Spleen (tissue), 11 donors: ENCODE measurements at regions not wholly inside any gene's neighbourhood (a gene's known extent, or its start where the extent isn't known, plus 50 kb on each side); places are given as distances from the start of the nearest gene placed in this dataset.

Experiments used
- DNase-seq: peaks from one replicate; pipeline ENCODE4 v3.0.0-alpha.2; 2020
- H3K27ac ChIP-seq, 8 donors: fragments of 200-600 bp; sonication (generic) in 7 of 8; 1 replicate in 4 of 8; 2 replicates in 4 of 8; pipeline versions ENCODE4 v1.5.0 to v1.8.0; 2016 to 2021; ENCODE audit warnings: inconsistent platforms in 4 of 8, mild to moderate bottlenecking in 4 of 8, moderate library complexity in 1 of 8
- H3K27me3 ChIP-seq, 7 donors: fragments of 200-600 bp; sonication (generic) in 6 of 7; replicated peaks in 1 of 7; 1 replicate in 4 of 7; 2 replicates in 3 of 7; pipeline versions ENCODE4 v1.5.0 to v1.8.0; 2016 to 2021; ENCODE audit warnings: inconsistent platforms in 3 of 7, mild to moderate bottlenecking in 1 of 7
- H3K36me3 ChIP-seq, 6 donors: fragments of 200-600 bp; sonication (generic) in 5 of 6; 1 replicate in 4 of 6; 2 replicates in 2 of 6; pipeline versions ENCODE4 v1.5.0 to v1.8.0; 2016 to 2021; ENCODE audit warnings: inconsistent platforms in 2 of 6
- H3K4me1 ChIP-seq, 6 donors: fragments of 200-600 bp; sonication (generic) in 5 of 6; 1 replicate in 3 of 6; 2 replicates in 3 of 6; pipeline versions ENCODE4 v1.5.0 to v1.8.0; 2016 to 2021; ENCODE audit warnings: inconsistent platforms in 3 of 6
- H3K4me3 ChIP-seq, 8 donors: fragments of 200-600 bp; sonication (generic) in 7 of 8; 1 replicate in 4 of 8; 2 replicates in 4 of 8; pipeline versions ENCODE4 v1.5.0 to v1.8.0; 2016 to 2021; ENCODE audit warnings: inconsistent platforms in 4 of 8, mild to moderate bottlenecking in 4 of 8, moderate library complexity in 2 of 8
- H3K9me3 ChIP-seq, 8 donors: fragments of 200-600 bp; sonication (generic) in 7 of 8; 1 replicate in 4 of 8; 2 replicates in 4 of 8; pipeline versions ENCODE4 v1.5.0 to v1.8.0; 2016 to 2021; ENCODE audit warnings: inconsistent platforms in 4 of 8
- CTCF ChIP-seq, 11 experiments: fragments of 200-600 bp in 7 of 11; fragments of 450-650 bp in 4 of 11; sonication (generic) in 4 of 11; IDR thresholded peaks in 8 of 11; conservative IDR thresholded peaks in 3 of 11; 1 replicate in 7 of 11; 2 replicates in 4 of 11; pipeline versions ENCODE4 v1.4.0 to v1.8.0; 2016 to 2021; ENCODE audit warnings: antibody characterized with exemption in 11 of 11, inconsistent platforms in 4 of 11, mild to moderate bottlenecking in 1 of 11
- POLR2A ChIP-seq, 3 donors: fragments of 450-650 bp; IDR thresholded peaks; one replicate each; pipeline ENCODE4 v1.5.1; 2017; ENCODE audit warnings: antibody characterized with exemption in 3 of 3, mild to moderate bottlenecking in 1 of 3
- POLR2AphosphoS5 ChIP-seq, 3 donors: sonication (generic); formaldehyde crosslinking; IDR thresholded peaks; one replicate each; pipeline ENCODE4 v1.5.1; 2017; ENCODE audit warnings: antibody characterized with exemption in 3 of 3
- WGBS, 5 donors: extraction: QIAGEN DNeasy Blood & Tissue Kit in 3 of 5; methylation state at CpG; one replicate each; pipeline versions ENCODE4 v1.1.5 to v1.1.7; 2013 to 2018; 5-methylcytosine and 5-hydroxymethylcytosine counted together
- intact Hi-C: fragments of 100-400 bp; cut with DNase I; formaldehyde crosslinking; loops from one replicate; pipeline ENCODE4 v1.15.0; 2023; ENCODE audit warnings: low total_unique reads
- donor health status: healthy with polysubstance abuse.
- donor health status: DM: no; HTN: no; CAD: no; lungs with moderate emphysema.
- donor health status: DM: no; HTN: no; CAD: no.
- donor health status: Bipolar disorder and iron deficiency.
- donor health status: healthy.
- donor health status: DM: no; HTN: no; CAD: no.
- donor health status: DM: yes; HTN: yes; CAD: no.

GRCh38 chr6:7488494-7488893 lies 53.0 kb upstream of the DSP start:
- TF ChIP-seq CTCF (IDR thresholded peaks at IDR 0.05 in 8 of 11, conservative IDR thresholded peaks at IDR 0.05 in 3 of 11) = no peak
- TF ChIP-seq POLR2A (IDR thresholded peaks at IDR 0.05) = no peak
- TF ChIP-seq POLR2AphosphoS5 (IDR thresholded peaks at IDR 0.05) = no peak
- Histone ChIP-seq H3K27ac (no peak overlapping the region), H3K27me3 (peaks cover 0 to 11% (median 0%) of the 10 kb centered on the region in 7 donors), H3K4me3 (no peak overlapping the region), H3K9me3 (peaks cover 0 to 4% (median 0%) of the 10 kb centered on the region in 8 donors), H3K36me3 (no peaks in the 10 kb centered on the region), H3K4me1 (no peaks in the 10 kb centered on the region)
- 61 to 82% (median 69%) methylated on average over 2 of the region's 2 CpGs for WGBS, 5 donors
- intact Hi-C loops = no loop called here
- DNase-seq = no peak

DNA sequence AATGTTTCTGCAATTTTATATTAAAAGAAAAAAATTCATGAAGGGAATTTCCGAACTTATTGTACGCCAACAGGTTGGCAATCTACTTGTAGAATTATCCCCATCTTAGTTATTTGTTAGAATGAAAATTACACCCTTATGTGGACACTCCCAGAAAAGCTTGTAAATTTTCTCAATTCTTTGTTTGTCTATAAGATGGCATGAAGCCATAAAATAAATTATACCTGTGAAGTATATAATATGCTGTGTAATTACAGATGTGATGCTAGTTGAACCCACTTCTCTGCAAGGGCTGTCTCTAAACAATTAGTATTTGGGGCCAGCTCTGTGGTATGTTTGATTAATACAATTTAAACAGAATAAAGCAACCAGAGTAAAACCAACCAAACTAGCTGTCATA lies 52.1 kb upstream of the DSP start:
- no peak overlapping the region for H3K4me3 ChIP-seq
- H3K27ac ChIP-seq = no peak overlapping the region
- no peaks in the 10 kb centered on the region for H3K36me3 ChIP-seq
- H3K27me3 ChIP-seq = peaks cover 0 to 12% (median 0%) of the 10 kb centered on the region in 7 donors
- H3K4me1 ChIP-seq = no peaks in the 10 kb centered on the region
- H3K9me3 ChIP-seq = peaks cover 0 to 4% (median 0%) of the 10 kb centered on the region in 8 donors
- 92 to 97% (median 95%) methylated on average over 2 of the region's 2 CpGs for WGBS, 5 donors
- intact Hi-C loops = no loop called here
- DNase-seq = no peak
- TF ChIP-seq POLR2AphosphoS5 (IDR thresholded peaks at IDR 0.05) (no peak), POLR2A (IDR thresholded peaks at IDR 0.05) (no peak), CTCF (IDR thresholded peaks at IDR 0.05 in 8 of 11, conservative IDR thresholded peaks at IDR 0.05 in 3 of 11) (no peak)
